ENCODE measurements at regions not wholly inside any gene's neighbourhood (a gene's known extent, or its start where the extent isn't known, plus 50 kb on each side); places are given as distances from the start of the nearest gene placed in this dataset.

GRCh38 chr19:5237190-5237780 lies 103.3 kb downstream of the PTPRS start:
- DNase-seq, result no peak
- Histone ChIP-seq H3K4me1 (ENCODE audit: control insufficient read depth in 1 of 2, insufficient read depth in 2 of 2, low read depth in 1 of 2, low read length in 1 of 2) (no peaks in the 10 kb centered on the region), H3K27me3 (ENCODE audit: insufficient read depth) (no peaks in the 10 kb centered on the region), H3K4me3 (ENCODE audit: low read depth in 2 of 2, low read length in 1 of 2) (no peak overlapping the region), H3F3A (replicated peaks; ENCODE audit: insufficient read depth) (peaks cover 4% of the 10 kb centered on the region), H3K36me3 (replicated peaks in 1 of 2; ENCODE audit: control insufficient read depth in 1 of 2, insufficient read depth in 2 of 2, low read length in 1 of 2) (peaks cover 13 to 16% of the 10 kb centered on the region in 2 experiments), H3K27ac (ENCODE audit: low read depth in 2 of 2, low read length in 1 of 2) (no peak overlapping the region), H3K9me3 (no peaks in the 10 kb centered on the region), H3K9me2 (no peaks in the 10 kb centered on the region), H2AFZ (ENCODE audit: low read depth) (no peak overlapping the region), H4K20me1 (ENCODE audit: insufficient read depth) (peaks cover 15% of the 10 kb centered on the region), H3K4me2 (no peak overlapping the region), H3K79me2 (ENCODE audit: insufficient read depth) (no peaks in the 10 kb centered on the region), H3K9ac (no peak overlapping the region)
- WGBS (ENCODE audit: low lambda C conversion rate), result 93% methylated on average over 22 of the region's 35 CpGs
- ChIA-PET POLR2A (no interaction called here), CTCF (no interaction called here)
- no peak for TF ChIP-seq EP300 (IDR thresholded peaks at IDR 0.05; ENCODE audit: borderline replicate concordance in 1 of 2, low read depth in 1 of 2, low read length in 1 of 2)
- no peak for TF ChIP-seq EZH2phosphoT487 (IDR thresholded peaks at IDR 0.05; ENCODE audit: borderline replicate concordance, low read depth)
- no peak for TF ChIP-seq REST (IDR thresholded peaks at IDR 0.05; ENCODE audit: low read depth, low read length)
- TF ChIP-seq ELF1 (IDR thresholded peaks at IDR 0.05), result no peak
- no peak for TF ChIP-seq RAD21 (IDR thresholded peaks at IDR 0.05; ENCODE audit: low read length)
- no peak for TF ChIP-seq RCOR1 (IDR thresholded peaks at IDR 0.05; ENCODE audit: low read length)
- TF ChIP-seq, protein P1, sequence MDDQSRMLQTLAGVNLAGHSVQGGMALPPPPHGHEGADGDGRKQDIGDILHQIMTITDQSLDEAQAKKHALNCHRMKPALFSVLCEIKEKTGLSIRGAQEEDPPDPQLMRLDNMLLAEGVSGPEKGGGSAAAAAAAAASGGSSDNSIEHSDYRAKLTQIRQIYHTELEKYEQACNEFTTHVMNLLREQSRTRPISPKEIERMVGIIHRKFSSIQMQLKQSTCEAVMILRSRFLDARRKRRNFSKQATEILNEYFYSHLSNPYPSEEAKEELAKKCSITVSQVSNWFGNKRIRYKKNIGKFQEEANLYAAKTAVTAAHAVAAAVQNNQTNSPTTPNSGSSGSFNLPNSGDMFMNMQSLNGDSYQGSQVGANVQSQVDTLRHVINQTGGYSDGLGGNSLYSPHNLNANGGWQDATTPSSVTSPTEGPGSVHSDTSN (IDR thresholded peaks at IDR 0.05), result no peak
- TF ChIP-seq, protein P2, sequence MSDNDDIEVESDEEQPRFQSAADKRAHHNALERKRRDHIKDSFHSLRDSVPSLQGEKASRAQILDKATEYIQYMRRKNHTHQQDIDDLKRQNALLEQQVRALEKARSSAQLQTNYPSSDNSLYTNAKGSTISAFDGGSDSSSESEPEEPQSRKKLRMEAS (IDR thresholded peaks at IDR 0.05; ENCODE audit: low read depth), result no peak
- TF ChIP-seq NFIC (IDR thresholded peaks at IDR 0.05; ENCODE audit: borderline replicate concordance), result no peak
- no peak for TF ChIP-seq USF2 (IDR thresholded peaks at IDR 0.05; ENCODE audit: borderline replicate concordance, low read depth, low read length)
- TF ChIP-seq FOXM1 (IDR thresholded peaks at IDR 0.05; ENCODE audit: low read depth), result no peak
- TF ChIP-seq JUND (IDR thresholded peaks at IDR 0.05), result no peak
- no peak for TF ChIP-seq GABPA (IDR thresholded peaks at IDR 0.05; ENCODE audit: low read depth)

All from SK-N-SH (cell line).